HL-60 (cell line): ENCODE measurements at regions not wholly inside any gene's neighbourhood (a gene's known extent, or its start where the extent isn't known, plus 50 kb on each side); places are given as distances from the start of the nearest gene placed in this dataset.

ENCODE experiments used
- TF ChIP-seq, protein P1 (sequence below): IDR thresholded peaks from 2 replicates; pipeline ENCODE4 v1.6.1; 2012; ENCODE audit warnings: low read depth; ENCODE audit not compliant: insufficient replicate concordance
- TF ChIP-seq, protein P2 (sequence below): IDR thresholded peaks from one replicate; pipeline ENCODE4 v1.5.1; 2011; ENCODE audit warnings: low read length, control low read depth, inconsistent platforms; ENCODE audit not compliant: insufficient read depth

DNA sequence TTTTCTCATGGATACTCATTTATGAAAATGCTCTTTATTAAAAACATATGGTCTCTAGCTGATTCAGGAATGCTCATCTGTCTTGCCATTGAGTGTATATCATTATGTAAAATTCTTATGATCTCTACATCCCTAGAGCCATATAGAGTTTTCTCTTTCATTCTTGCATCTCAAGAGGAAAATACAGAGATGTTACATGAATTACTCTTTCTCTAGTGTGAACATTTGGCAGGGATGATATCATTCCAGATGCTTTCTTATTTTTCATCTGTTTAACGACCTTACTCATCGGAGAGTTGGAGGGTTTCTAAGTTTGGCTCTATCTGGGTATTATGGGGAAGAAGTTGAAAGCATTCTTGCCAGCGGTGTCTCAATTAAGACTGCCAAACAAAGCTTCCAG is 202.9 kb upstream of the SLC7A11 start:
- TF ChIP-seq, protein P1, sequence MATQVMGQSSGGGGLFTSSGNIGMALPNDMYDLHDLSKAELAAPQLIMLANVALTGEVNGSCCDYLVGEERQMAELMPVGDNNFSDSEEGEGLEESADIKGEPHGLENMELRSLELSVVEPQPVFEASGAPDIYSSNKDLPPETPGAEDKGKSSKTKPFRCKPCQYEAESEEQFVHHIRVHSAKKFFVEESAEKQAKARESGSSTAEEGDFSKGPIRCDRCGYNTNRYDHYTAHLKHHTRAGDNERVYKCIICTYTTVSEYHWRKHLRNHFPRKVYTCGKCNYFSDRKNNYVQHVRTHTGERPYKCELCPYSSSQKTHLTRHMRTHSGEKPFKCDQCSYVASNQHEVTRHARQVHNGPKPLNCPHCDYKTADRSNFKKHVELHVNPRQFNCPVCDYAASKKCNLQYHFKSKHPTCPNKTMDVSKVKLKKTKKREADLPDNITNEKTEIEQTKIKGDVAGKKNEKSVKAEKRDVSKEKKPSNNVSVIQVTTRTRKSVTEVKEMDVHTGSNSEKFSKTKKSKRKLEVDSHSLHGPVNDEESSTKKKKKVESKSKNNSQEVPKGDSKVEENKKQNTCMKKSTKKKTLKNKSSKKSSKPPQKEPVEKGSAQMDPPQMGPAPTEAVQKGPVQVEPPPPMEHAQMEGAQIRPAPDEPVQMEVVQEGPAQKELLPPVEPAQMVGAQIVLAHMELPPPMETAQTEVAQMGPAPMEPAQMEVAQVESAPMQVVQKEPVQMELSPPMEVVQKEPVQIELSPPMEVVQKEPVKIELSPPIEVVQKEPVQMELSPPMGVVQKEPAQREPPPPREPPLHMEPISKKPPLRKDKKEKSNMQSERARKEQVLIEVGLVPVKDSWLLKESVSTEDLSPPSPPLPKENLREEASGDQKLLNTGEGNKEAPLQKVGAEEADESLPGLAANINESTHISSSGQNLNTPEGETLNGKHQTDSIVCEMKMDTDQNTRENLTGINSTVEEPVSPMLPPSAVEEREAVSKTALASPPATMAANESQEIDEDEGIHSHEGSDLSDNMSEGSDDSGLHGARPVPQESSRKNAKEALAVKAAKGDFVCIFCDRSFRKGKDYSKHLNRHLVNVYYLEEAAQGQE = no peak
- TF ChIP-seq, protein P2, sequence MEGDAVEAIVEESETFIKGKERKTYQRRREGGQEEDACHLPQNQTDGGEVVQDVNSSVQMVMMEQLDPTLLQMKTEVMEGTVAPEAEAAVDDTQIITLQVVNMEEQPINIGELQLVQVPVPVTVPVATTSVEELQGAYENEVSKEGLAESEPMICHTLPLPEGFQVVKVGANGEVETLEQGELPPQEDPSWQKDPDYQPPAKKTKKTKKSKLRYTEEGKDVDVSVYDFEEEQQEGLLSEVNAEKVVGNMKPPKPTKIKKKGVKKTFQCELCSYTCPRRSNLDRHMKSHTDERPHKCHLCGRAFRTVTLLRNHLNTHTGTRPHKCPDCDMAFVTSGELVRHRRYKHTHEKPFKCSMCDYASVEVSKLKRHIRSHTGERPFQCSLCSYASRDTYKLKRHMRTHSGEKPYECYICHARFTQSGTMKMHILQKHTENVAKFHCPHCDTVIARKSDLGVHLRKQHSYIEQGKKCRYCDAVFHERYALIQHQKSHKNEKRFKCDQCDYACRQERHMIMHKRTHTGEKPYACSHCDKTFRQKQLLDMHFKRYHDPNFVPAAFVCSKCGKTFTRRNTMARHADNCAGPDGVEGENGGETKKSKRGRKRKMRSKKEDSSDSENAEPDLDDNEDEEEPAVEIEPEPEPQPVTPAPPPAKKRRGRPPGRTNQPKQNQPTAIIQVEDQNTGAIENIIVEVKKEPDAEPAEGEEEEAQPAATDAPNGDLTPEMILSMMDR = no peak
